ENCODE measurements at regions not wholly inside any gene's neighbourhood (a gene's known extent, or its start where the extent isn't known, plus 50 kb on each side); places are given as distances from the start of the nearest gene placed in this dataset.

DNA sequence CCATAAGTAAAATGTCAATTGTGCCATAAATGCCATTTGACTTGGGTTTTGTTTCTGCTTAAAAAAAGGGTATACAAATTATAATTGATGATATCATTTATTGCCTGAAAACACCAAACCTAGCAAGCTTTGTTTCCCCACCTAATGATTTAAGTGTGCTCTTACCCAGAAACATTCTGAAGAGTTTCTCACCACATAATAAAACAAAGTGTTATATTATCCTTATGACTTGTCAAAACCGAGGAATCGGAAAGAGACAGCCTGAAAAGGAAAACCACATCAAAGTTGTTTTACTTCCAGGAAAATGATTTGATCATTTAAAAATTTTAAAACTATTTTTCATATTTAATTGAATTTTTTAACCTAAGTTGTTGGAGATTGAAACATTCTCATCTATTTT, 170.5 kb upstream of the SLC39A10 start:
- Histone ChIP-seq H2AK5ac (ENCODE audit: low read depth, low read length) (no peak overlapping the region), H3K56ac (replicated peaks; ENCODE audit: insufficient read length, low read depth, low read length) (no peak overlapping the region), H2BK12ac (ENCODE audit: low read depth, low read length) (no peak overlapping the region), H3K23me2 (ENCODE audit: low read depth, low read length) (no peaks in the 10 kb centered on the region), H4K8ac (ENCODE audit: extremely low read depth, insufficient read depth, low read length) (no peak overlapping the region), H4K20me1 (replicated peaks in 1 of 2; ENCODE audit: control insufficient read depth in 1 of 2, insufficient read depth in 2 of 2, low read length in 2 of 2) (no peaks in the 10 kb centered on the region), H2BK5ac (ENCODE audit: low read depth, low read length) (no peak overlapping the region), H3K23ac (ENCODE audit: insufficient read length) (no peak overlapping the region), H2BK120ac (replicated peaks; ENCODE audit: low read depth, low read length) (no peak overlapping the region), H3K4me1 (replicated peaks in 1 of 4; ENCODE audit: control insufficient read depth in 3 of 4, insufficient read depth in 4 of 4, low read length in 3 of 4) (no peaks in the 10 kb centered on the region), H3K79me2 (ENCODE audit: control insufficient read depth in 1 of 2, insufficient read depth in 2 of 2, low read length in 2 of 2) (no peaks in the 10 kb centered on the region), H2BK15ac (ENCODE audit: low read length) (no peak overlapping the region), H3K36me3 (ENCODE audit: control insufficient read depth in 2 of 4, insufficient read depth in 4 of 4, low read length in 3 of 4) (no peaks in the 10 kb centered on the region), H3K27ac (ENCODE audit: low read depth, low read length) (no peak overlapping the region), H3K4me3 (ENCODE audit: extremely low read depth in 1 of 4, insufficient read depth in 2 of 4, low read depth in 3 of 4, low read length in 4 of 4) (no peak overlapping the region), H3K4ac (replicated peaks; ENCODE audit: insufficient read length, low read depth, low read length) (no peak overlapping the region), H2BK20ac (ENCODE audit: low read length) (no peak overlapping the region), H3K18ac (ENCODE audit: extremely low read depth, low read length) (no peak overlapping the region), H2AFZ (ENCODE audit: low read length) (no peak overlapping the region), H4K5ac (ENCODE audit: insufficient read length, low read depth, low read length) (no peak overlapping the region), H4K91ac (replicated peaks; ENCODE audit: insufficient read length, low read length) (no peak overlapping the region), H3K9me3 (ENCODE audit: insufficient read depth in 2 of 2, low read depth in 1 of 2, low read length in 1 of 2) (no peaks in the 10 kb centered on the region), H3K14ac (ENCODE audit: insufficient read length) (no peak overlapping the region), H3K79me1 (ENCODE audit: low read depth, low read length) (no peaks in the 10 kb centered on the region), H3K4me2 (ENCODE audit: insufficient read depth in 1 of 2, low read depth in 2 of 2, low read length in 2 of 2) (no peak overlapping the region), H3K9ac (replicated peaks in 1 of 4; ENCODE audit: extremely low read depth in 1 of 4, low read depth in 3 of 4, low read length in 3 of 4) (no peak overlapping the region), H3K27me3 (replicated peaks in 1 of 4; ENCODE audit: control insufficient read depth in 3 of 4, extremely low read depth in 1 of 4, insufficient read depth in 3 of 4, low read length in 3 of 4) (peaks cover 0 to 2% (median 0%) of the 10 kb centered on the region in 4 experiments; a peak in 1 of 7 replicates)
- ChIA-PET POLR2A (ENCODE audit: partially characterized antibody) (no interaction called here), CTCF (ENCODE audit: partially characterized antibody) (interaction anchor here (0.6 kb wide), 1 partner anchor 167 kb away, joined by 3 read pairs; no protein-coding TSS in a partner anchor)
- TF ChIP-seq EP300 (IDR thresholded peaks at IDR 0.05; ENCODE audit: borderline replicate concordance in 1 of 2, low read depth in 2 of 2, low read length in 2 of 2), result no peak
- no peak for TF ChIP-seq HDAC2 (IDR thresholded peaks at IDR 0.05; ENCODE audit: borderline replicate concordance in 1 of 2, low read depth in 2 of 2, low read length in 2 of 2)
- no peak for TF ChIP-seq SP4 (IDR thresholded peaks at IDR 0.05; ENCODE audit: low read length)
- TF ChIP-seq ATF3 (IDR thresholded peaks at IDR 0.05; ENCODE audit: insufficient read depth, low read depth, low read length), result no peak
- TF ChIP-seq SP1 (IDR thresholded peaks at IDR 0.05; ENCODE audit: low read depth, low read length), result no peak
- TF ChIP-seq SIRT6 (IDR thresholded peaks at IDR 0.05; ENCODE audit: low read length), result no peak
- no peak for TF ChIP-seq RAD21 (IDR thresholded peaks at IDR 0.05 in 1 of 2, conservative IDR thresholded peaks at IDR 0.05 in 1 of 2; ENCODE audit: low read depth in 2 of 2, low read length in 2 of 2)
- no peak for TF ChIP-seq NANOG (IDR thresholded peaks at IDR 0.05; ENCODE audit: insufficient read depth, low read depth, low read length, poor library complexity, severe bottlenecking)
- no peak for TF ChIP-seq SIX5 (IDR thresholded peaks at IDR 0.05; ENCODE audit: low read depth, low read length)
- TF ChIP-seq CREB1 (IDR thresholded peaks at IDR 0.05), result no peak
- TF ChIP-seq SP2 (IDR thresholded peaks at IDR 0.05; ENCODE audit: low read length), result no peak
- TF ChIP-seq CBX8 (IDR thresholded peaks at IDR 0.05; ENCODE audit: borderline replicate concordance, low read depth, low read length), result no peak
- DNase-seq (ENCODE audit: low read depth in 1 of 2, low spot score in 2 of 2), result no peak
- 96% methylated on average over 2 of the region's 2 CpGs; no CpG with 5 or more reads in 1 of the 2 experiments for WGBS, 2 experiments (ENCODE audit: extremely low coverage in 1 of 2, insufficient coverage in 1 of 2, insufficient read length in 1 of 2, insufficient replicate concordance in 2 of 2, low coverage in 1 of 2, low lambda C conversion rate in 2 of 2, missing lambda C conversion rate in 1 of 2)
- FAIRE-seq, result no peak
